Prostate gland (tissue), 2 donors: ENCODE measurements at regions not wholly inside any gene's neighbourhood (a gene's known extent, or its start where the extent isn't known, plus 50 kb on each side); places are given as distances from the start of the nearest gene placed in this dataset.

Experiments
- CTCF ChIP-seq, 4 experiments: fragments of 200-600 bp in 2 of 4; fragments of 450-650 bp in 2 of 4; sonication (generic) in 2 of 4; IDR thresholded peaks; 1 replicate in 3 of 4; 2 replicates in 1 of 4; pipeline ENCODE4 v1.5.1; 2016 to 2019; ENCODE audit warnings: antibody characterized with exemption in 4 of 4, mild to moderate bottlenecking in 2 of 4, moderate library complexity in 2 of 4
- POLR2A ChIP-seq: fragments of 450-650 bp; IDR thresholded peaks from one replicate; pipeline ENCODE4 v1.6.1; 2016; ENCODE audit warnings: antibody characterized with exemption, mild to moderate bottlenecking

DNA sequence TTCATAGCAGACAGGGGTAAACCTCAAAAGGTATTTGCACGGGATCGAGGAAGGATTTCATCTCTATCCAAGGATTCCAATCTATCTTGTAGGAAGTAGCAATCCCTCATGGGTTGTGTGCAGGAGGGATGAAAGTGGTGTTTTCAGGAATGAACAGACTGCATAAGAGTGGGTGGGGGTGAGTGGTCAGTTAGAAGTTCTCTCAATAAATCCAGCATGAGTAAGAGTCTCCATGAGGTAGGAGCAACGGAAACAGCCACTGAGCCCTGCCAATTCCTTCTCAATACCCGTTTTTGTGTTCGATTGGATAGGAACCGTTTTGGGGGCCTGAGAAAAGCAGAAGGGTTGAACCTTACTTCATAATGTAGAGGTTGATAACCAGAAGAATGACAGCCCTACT is 375.6 kb downstream of the SOX9 start:
- TF ChIP-seq CTCF (IDR thresholded peaks at IDR 0.05) (no peak), POLR2A (no peak)
